Skin of body (tissue), 1 donor: ENCODE measurements at regions not wholly inside any gene's neighbourhood (a gene's known extent, or its start where the extent isn't known, plus 50 kb on each side); places are given as distances from the start of the nearest gene placed in this dataset.
A peak's percentile ranks its signal among the peaks of the same experiment; 100 is the strongest.

Experiments used
- DNase-seq: peaks from one replicate; lab custom pipeline; 2025; lab: John Stamatoyannopoulos, UW

DNA sequence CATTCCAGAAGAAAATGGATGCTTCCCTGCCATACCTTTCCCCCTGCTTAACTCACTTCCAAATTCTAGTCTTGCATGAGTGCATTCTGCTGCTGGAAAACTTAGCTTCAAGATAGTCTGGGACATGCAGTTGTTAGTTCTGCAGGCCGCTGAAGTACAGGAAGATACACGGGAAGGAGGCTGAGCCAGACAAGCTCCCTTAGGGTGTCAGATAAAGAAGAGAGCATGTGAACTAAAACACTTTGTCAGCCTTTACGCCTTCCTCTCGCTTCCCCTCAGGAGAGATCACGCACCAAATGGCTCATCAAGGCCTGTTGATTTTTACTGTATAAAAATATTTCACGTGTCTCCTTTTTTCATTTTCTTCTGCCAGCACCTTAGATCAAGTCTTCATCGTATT, 420.7 kb downstream of the INSC start:
- no peak for DNase-seq

DNA sequence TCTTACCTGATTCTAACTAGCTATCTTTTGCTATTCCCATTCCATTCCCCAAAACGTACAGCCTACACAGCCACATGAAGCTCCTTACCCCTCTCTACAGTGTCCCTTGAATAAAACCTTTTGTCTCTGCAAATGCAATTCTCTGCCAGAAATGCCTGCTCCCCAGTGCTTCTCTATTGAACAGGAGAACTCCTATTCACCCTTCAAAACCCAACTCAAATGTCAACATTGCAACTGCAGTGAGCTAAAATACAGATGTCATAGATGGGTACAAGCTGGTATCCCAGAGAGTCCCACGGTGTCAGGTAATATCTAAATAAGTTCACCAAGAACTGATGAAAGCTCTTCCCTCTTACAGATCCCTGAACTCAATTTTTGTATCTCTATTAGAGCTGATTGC, 421.7 kb downstream of the INSC start:
- no peak for DNase-seq

DNA sequence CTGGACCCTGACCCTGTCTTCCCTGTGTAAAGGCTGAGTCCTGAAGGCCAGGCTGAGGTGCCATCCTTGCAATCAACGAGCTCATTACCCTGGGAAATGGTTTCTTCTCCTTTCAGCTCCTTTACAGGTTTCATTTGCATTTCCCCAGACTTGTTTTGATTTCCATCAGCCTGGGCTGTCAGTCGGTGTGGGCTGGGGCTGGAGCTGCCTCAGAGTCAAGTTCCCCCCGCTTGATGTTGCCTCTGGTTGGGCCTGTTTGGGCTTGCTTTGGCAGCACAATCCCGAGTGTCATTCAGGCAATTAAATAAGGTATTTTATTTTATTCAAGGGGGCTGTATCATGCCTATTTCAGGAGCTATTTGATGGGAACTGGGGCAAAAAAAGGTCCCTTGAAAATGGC, 424.9 kb downstream of the INSC start:
- DNase-seq, result no peak

GRCh38 chr11:15541079-15541478, 426.4 kb downstream of the INSC start:
- DNase-seq, result no peak

DNA sequence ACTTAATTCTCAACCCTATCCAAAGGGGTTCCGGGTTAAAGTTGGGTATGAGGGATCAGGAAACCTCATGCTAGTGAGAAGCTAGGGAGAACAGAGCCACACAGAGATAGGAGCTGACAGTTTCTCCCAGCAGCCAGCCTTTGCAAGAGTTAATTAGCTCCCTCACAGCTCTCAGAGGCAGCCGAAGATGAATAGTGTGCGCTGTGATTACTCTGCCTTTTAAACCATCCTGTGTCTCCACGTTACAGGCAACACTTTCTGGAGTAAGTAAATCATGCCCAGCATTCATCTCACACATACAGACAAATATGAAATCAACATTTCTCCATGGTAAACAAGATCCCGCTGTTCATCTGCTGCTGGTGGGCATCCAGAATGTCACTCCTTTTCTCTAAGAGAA, 429.6 kb downstream of the INSC start:
- no peak for DNase-seq

GRCh38 chr11:15547685-15548084, 433.0 kb downstream of the INSC start:
- no peak for DNase-seq

- no peak for DNase-seq
Observed at GRCh38 chr11:15551901-15552851, 437.5 kb downstream of the INSC start.

- no peak for DNase-seq
Observed at GRCh38 chr11:15555161-15555560, 440.4 kb downstream of the INSC start.

- no peak for DNase-seq
Observed at GRCh38 chr11:15557457-15558230, 442.9 kb downstream of the INSC start.

DNA sequence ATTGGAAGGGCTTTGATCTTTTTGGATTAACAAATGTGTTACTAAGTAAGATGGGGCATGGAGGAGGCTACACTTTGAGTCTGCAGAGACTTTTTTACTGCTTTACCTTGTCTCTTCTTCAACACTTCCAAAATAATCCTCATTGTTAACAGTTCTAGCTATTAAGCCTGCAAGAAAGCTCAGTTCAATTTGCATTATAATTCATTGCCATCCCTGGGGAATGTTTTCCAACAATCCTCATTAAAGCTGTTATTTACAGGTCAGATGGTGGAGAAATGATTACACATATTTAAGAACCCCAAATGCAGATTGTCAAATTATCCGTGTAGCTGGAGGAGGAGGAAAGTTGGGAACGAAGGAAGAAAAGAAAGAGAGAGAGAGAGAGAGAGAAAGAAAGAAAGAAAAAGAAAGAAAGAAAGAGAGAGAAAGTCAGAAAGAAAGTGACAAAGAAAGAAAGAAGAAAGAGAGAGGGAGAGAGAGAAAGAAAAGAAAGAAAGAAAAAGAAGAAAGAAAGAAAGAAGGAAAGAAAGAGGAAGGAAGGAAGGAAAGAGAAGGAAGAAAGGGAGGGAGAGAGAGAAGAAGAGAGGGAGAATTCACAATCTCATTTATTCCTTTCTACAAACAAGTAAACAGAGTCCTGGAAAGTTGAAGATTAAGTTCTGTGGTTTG, 443.9 kb downstream of the INSC start:
- no peak for DNase-seq

DNA sequence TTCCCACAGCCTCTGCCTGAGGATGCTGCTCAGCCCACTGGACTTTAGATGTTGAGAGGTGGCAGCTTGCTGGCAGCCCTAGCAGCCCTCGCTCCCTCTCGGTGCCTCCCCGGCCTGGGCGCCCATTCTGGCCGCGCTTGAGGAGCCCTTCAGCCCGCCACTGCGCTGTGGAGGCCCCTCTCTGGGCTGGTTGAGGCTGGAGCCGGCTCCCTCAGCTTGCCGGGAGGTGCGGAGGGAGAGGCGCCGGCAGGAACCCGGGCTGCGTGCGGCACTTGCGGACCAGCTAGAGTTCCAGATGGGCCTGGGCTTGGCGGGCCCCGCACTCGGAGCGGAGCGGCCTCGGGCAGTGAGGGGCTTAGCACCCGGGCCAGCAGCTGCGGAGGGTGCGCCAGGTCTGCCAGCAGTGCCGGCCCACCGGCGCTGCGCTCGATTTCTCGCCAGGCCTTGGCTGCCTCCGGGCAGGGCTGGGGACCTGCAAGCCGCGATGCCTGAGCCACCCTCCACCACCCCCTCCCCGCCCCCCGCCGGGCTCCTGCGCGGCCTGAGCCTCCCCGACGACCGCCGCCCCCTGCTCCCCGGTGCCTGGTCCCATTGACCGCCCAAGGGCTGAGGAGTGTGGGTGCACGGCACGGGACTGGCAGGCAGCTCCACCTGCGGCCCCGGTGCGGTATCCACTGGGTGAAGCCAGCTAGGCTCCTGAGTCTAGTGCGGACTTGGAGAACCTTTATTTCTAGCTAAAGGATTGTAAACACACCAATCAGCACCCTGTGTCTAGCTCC, 446.2 kb downstream of the INSC start:
- DNase-seq, result no peak

DNA sequence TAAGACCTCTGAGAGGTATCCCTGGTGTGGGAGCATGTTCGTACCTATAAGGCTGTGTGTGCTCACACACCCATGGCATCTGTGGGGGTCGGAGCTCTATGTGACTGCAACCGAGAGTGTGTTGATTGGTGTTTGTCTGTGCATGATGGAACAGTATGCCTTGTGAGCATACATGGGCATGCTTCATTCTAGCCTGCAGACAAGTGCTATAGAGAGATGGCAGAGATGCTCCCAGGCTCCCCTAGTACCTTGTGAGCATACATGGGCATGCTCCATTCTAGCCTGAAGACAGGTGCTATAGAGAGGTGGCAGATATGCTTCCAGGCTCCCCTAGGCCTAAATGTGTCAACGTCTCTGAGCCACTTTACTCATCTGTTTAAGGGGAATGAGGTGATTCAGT, 447.5 kb downstream of the INSC start:
- no peak for DNase-seq

DNA sequence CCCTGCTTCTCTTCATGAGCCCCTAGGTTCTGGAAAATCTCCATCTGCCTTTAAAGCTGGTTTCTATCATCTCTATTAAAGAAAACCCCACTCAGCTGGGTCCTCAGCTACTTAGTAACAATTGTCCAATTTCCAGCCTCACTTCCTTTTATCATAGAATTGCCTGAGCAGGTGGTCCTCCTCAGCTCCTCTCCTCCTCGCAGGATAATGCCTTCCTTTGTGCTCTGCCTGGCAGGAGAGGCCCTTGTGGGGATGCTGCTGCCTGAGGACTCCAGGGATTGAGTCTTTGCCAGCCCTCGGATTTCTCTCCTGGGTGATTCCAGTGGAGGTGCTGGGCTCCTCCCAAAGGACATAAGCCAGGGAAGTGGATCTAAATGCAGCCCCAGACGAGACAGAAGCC, 448.3 kb downstream of the INSC start:
- no peak for DNase-seq

GRCh38 chr11:15565880-15566279, 451.2 kb downstream of the INSC start:
- DNase-seq, result no peak

DNA sequence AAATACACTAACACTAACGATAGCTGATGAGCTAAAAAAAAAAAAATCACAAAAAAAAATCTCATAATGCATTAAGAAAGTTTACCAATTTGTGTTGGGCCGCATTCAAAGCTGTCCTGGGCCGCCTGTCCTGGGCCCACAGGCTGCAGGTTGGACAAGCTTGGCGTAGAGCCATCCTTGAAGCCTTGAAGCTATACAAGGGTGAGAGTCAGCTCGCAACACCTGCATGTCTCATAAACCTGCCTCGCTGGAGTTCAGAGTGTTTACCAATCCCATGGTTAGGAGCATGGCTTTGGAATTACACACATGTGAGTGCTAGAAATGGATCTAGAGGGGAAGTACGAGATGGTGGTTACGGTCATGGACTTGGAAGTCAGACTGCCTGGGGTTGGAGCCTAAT, 453.7 kb downstream of the INSC start:
- no peak for DNase-seq

DNA sequence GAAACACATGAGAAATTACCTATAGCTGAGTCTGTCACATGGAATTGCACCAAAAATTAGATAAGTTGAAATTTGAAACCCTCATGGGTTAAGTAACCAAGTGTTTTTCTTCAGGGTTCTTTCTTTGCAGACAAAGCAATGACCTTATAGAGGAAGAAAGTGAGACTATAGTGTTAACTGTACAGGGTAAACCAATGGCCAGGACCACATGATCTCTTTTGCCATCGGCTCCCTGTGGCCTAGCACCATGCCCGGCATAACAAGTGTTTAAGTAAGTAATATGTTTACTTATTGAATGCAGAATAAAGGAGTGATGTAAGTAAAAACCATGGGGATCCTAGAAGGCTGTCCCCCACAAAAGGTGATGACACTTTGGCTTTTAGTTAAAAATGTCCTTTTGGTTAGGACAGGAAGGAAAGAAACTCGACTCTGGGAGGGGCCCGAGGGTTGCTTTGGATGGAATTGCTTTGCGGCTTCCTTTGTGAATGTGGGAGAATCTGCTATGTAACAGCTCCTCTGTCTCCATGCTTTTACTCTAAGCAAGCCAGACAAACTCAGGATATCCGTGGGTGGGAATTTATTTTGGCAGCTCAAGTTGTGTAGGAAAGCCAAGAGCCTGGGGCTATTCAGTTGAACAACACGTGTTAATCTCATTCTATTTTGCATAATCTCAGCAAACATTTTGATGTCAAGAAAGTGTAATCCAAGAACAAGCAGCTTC, 454.7 kb downstream of the INSC start:
- DNase-seq, result peak; percentile 75

DNA sequence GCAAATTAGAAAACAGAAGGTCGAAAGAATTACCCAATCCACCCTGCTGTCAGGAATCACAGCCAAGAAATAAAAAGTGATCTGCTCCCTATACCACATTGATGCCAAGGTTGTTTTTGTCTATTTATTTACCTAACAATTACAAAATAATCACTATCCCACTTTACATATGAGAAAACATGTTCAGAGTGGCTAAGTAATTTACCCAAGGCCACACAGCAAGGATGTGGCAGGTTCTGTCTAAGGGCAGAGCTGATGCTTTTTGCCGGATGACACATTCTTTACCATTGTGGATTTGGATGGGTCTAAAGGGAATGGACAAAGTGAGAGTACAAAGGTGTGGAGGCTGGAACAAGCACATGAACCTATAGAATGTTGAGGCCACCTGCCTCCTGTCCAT, 460.7 kb downstream of the INSC start:
- DNase-seq, result no peak

DNA sequence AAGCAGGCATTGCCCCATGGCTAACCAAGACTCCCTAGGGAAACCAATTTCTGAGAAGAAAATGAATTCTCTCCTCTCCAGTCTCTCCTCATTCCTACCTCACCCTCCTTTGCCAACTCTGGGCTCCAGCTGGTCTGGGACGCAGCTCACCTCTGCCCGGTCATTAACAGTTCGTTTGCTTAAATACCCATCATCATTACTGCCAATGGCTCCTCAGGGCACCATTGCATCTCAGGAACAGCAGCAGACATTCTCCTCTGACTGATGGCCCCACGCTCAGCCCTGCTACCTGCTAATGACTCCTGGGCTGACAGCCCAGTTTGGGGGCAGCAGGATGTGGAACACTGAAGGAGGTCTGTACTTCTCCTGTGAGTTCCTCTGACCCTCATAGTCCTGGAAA, 462.0 kb downstream of the INSC start:
- no peak for DNase-seq

DNA sequence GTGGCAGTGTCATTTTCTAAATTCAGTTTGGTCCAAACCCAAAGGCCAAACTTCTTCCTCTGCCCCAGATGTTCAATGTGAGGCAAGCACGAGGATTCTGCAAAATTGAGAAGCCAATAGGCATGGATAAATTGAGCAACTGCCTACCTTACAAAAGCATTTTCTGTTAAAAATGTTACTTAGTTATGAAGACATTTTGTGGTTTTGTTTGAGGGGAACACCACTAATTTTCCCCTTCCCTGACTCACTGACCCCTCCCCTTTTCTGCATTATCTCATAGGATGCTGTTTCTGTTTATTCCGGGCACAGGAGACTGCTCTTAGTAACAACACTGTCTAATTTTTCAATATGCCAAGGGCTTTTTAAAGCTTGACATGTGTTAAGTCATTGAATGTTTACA, 462.8 kb downstream of the INSC start:
- no peak for DNase-seq

DNA sequence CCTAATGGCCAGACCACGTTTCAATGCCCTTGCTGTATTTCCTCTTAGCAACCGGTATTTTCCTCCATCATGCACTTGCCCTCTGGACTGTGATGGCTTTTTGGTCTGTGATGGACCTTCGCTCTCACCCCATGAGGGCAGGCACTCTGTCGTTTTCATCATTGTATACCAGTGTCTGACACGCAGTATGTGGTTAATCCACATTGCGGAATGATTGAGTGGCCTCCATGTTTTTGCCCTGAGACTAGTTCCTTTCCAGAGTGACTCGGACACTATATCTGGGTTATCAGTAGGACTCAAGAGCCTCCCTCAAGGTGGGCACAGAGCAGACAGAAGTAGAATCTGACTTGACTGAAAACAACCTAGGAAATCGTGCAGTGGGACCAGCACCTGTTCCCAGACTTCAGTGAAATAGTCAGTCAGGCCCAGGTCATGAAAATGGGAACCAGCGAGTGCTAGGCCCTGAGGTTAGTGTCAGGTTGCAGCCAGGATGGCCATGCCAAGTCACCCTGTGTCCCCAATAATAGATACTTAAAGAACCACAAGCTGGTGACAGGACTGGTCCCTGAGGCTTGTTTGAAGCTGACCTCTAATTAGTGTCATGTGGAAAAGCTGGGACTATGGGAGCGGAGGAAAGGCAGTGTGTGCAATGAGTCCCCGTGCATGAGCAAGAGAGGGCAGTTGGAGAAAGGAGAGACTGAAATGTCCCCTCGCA, 464.7 kb downstream of the INSC start:
- no peak for DNase-seq
